Right atrium auricular region (tissue), 2 donors: ENCODE measurements at regions not wholly inside any gene's neighbourhood (a gene's known extent, or its start where the extent isn't known, plus 50 kb on each side); places are given as distances from the start of the nearest gene placed in this dataset.

Experiments used
- DNase-seq: peaks from one replicate; pipeline ENCODE4 v3.0.0-alpha.2; 2019; ENCODE audit warnings: low spot score
- H3K27ac ChIP-seq, 2 donors: fragments of 200-600 bp; sonication (generic); 1 replicate in 1 of 2; 2 replicates in 1 of 2; pipeline ENCODE4 v1.5.1; 2016 to 2019
- H3K27me3 ChIP-seq, 2 donors: fragments of 200-600 bp; sonication (generic); one replicate each; pipeline versions ENCODE4 v1.5.1 to v1.6.0; 2017 to 2019
- H3K36me3 ChIP-seq: fragments of 200-600 bp; sonication (generic); one replicate; pipeline ENCODE4 v1.5.1; 2016
- H3K4me1 ChIP-seq, 2 donors: fragments of 200-600 bp; sonication (generic); one replicate each; pipeline versions ENCODE4 v1.5.1 to v1.6.0; 2017 to 2019
- H3K4me3 ChIP-seq, 2 donors: fragments of 200-600 bp; sonication (generic); 1 replicate in 1 of 2; 2 replicates in 1 of 2; pipeline ENCODE4 v1.5.1; 2017 to 2019; ENCODE audit warnings: mild to moderate bottlenecking in 1 of 2, moderate library complexity in 1 of 2
- H3K9me3 ChIP-seq, 2 donors: fragments of 200-600 bp; sonication (generic); one replicate each; pipeline ENCODE4 v1.5.1; 2019
- CTCF ChIP-seq, 2 donors: fragments of 200-600 bp; sonication (generic); IDR thresholded peaks; one replicate each; pipeline ENCODE4 v1.5.1; 2019; ENCODE audit warnings: antibody characterized with exemption in 2 of 2

- no peak for TF ChIP-seq CTCF (IDR thresholded peaks at IDR 0.05)
- H3K27me3 ChIP-seq, result no peaks in the 10 kb centered on the region
- DNase-seq, result no peak
Measured at GRCh38 chr3:106018929-106019550, 150.2 kb upstream of the CBLB start.

GRCh38 chr3:106022913-106023312 lies 154.1 kb upstream of the CBLB start:
- no peak for TF ChIP-seq CTCF (IDR thresholded peaks at IDR 0.05)

More at GRCh38 chr3:106018929-106019550, 150.2 kb upstream of the CBLB start:
- H3K36me3 ChIP-seq, result no peaks in the 10 kb centered on the region
- H3K4me3 ChIP-seq, result no peak overlapping the region
- no peak overlapping the region for H3K27ac ChIP-seq
- no peaks in the 10 kb centered on the region for H3K9me3 ChIP-seq
- peaks cover 0 to under 1% of the 10 kb centered on the region in 2 donors for H3K4me1 ChIP-seq

GRCh38 chr3:106025151-106025722 lies 156.4 kb upstream of the CBLB start:
- H3K4me1 ChIP-seq, result peaks cover 0 to 7% of the 10 kb centered on the region in 2 donors
- no peaks in the 10 kb centered on the region for H3K36me3 ChIP-seq
- H3K9me3 ChIP-seq, result no peaks in the 10 kb centered on the region
- H3K4me3 ChIP-seq, result no peak overlapping the region
- no peaks in the 10 kb centered on the region for H3K27me3 ChIP-seq
- DNase-seq, result no peak
- TF ChIP-seq CTCF (IDR thresholded peaks at IDR 0.05), result no peak
- peak overlapping the region; percentile 18 to 53 for H3K27ac ChIP-seq

More at GRCh38 chr3:106022913-106023312, 154.1 kb upstream of the CBLB start:
- H3K9me3 ChIP-seq, result no peaks in the 10 kb centered on the region
- peaks cover 0 to 7% of the 10 kb centered on the region in 2 donors for H3K4me1 ChIP-seq
- no peak for DNase-seq
- no peak overlapping the region for H3K4me3 ChIP-seq
- H3K27me3 ChIP-seq, result no peaks in the 10 kb centered on the region
- H3K27ac ChIP-seq, result no peak overlapping the region
- no peaks in the 10 kb centered on the region for H3K36me3 ChIP-seq

GRCh38 chr3:106029954-106030626 lies 161.3 kb upstream of the CBLB start:
- H3K36me3 ChIP-seq, result no peaks in the 10 kb centered on the region
- H3K9me3 ChIP-seq, result no peaks in the 10 kb centered on the region

GRCh38 chr3:106030627-106030963 lies 161.8 kb upstream of the CBLB start:
- H3K27ac ChIP-seq, result no peak overlapping the region
- H3K9me3 ChIP-seq, result no peaks in the 10 kb centered on the region
- no peak for DNase-seq
- H3K4me1 ChIP-seq, result no peaks in the 10 kb centered on the region
- H3K4me3 ChIP-seq, result no peak overlapping the region
- no peaks in the 10 kb centered on the region for H3K36me3 ChIP-seq
- no peak for TF ChIP-seq CTCF (IDR thresholded peaks at IDR 0.05)
- no peaks in the 10 kb centered on the region for H3K27me3 ChIP-seq

More at GRCh38 chr3:106029954-106030626, 161.3 kb upstream of the CBLB start:
- H3K4me1 ChIP-seq, result peaks cover 0 to 3% of the 10 kb centered on the region in 2 donors
- TF ChIP-seq CTCF (IDR thresholded peaks at IDR 0.05), result no peak
- H3K27ac ChIP-seq, result no peak overlapping the region
- no peaks in the 10 kb centered on the region for H3K27me3 ChIP-seq
- DNase-seq, result no peak
- H3K4me3 ChIP-seq, result no peak overlapping the region
